Inflammatory macrophage (primary cell): ENCODE measurements at regions not wholly inside any gene's neighbourhood (a gene's known extent, or its start where the extent isn't known, plus 50 kb on each side); places are given as distances from the start of the nearest gene placed in this dataset.

Source experiments
- DNase-seq, 2 donors: peaks; one replicate each; pipeline ENCODE4 v3.0.0-alpha.2; 2020 to 2022

DNA sequence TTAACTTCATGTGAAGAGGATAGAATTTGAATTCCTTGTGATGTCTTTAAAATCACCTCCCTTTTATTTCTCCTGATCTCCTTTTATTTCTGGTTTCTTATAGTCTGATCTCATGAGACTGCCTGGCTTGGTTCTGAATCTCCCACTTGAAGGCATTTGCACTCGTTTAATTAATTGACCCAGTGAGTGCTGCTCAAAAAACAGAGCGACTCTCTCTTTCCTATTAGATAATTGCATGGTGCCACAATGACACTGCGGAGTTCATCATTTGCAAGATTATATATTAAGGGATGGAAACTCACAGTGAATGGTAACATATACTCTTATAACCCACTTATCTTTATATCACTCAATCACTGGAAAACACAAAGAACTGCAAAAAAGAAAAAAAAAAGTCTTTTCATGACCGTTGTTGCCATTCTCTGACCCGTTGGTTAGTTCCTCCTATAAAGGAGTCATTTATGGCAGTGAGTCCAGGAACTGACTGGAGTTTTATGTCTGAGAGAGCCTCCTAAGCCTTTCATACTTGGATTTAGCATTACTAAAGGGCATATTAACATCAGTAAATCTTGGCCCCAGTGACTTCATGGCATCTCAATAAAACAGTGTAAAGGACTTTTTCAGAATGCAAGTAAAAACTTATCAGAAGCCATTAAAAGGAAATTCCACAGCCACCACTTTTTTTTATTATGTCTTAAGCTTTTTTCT is 103.3 kb upstream of the EPHA4 start:
- DNase-seq = no peak

DNA sequence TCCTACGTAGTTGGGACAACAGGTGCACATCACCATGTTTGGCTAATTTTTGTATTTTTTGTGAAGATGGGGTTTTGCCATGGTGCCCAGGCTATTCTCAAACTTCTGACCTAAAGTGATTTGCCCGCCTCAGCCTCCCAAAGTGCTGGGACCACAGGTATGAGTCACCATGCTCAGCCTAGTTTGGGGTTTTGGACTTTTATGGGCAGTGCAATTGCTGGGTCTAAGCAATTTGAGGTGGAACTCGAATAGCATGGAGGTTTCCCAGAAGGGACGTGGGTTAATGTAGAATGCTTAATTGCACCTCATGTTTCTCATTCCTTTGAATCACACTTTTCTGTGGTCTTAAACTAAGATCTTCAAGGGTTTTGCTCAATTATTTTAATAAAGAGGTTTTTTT is 102.3 kb upstream of the EPHA4 start:
- DNase-seq = no peak

DNA sequence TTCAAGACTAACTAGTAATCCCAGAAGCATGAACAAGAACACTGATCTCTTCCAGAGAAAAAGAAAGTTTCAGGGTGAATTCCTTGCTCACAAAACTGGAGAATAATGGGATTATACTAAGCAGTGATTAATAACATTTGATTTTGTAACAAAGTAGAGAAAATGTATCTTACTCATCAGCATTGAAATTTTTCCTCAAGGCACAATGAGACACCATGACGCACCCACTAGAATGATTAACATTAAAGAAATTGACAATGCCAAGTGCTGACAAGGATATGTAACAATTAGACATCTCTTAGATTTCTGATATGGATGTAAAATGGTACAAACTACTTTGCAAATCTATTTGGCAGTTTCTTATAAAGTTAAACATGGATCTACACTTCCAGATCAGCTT is 101.1 kb upstream of the EPHA4 start:
- no peak for DNase-seq

DNA sequence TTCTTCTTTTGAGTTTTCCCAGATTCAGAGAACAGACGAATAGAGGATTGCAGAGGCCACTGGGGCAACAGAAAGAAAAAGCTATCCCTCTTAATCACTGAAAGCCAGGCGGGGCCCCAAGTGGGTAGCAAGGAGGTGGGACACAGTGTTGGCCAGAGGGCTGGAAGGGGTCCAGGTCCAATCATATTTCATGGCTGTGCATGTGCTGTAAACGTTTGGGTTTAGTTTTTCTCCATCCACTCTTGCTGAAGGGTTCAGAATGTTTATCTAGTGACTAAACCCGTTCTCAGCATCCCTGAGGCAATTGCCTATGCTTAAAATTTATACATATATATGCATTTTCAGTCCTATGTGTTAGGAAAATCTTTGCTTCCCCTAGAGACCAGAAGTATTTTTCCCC is 99.4 kb upstream of the EPHA4 start:
- no peak for DNase-seq

DNA sequence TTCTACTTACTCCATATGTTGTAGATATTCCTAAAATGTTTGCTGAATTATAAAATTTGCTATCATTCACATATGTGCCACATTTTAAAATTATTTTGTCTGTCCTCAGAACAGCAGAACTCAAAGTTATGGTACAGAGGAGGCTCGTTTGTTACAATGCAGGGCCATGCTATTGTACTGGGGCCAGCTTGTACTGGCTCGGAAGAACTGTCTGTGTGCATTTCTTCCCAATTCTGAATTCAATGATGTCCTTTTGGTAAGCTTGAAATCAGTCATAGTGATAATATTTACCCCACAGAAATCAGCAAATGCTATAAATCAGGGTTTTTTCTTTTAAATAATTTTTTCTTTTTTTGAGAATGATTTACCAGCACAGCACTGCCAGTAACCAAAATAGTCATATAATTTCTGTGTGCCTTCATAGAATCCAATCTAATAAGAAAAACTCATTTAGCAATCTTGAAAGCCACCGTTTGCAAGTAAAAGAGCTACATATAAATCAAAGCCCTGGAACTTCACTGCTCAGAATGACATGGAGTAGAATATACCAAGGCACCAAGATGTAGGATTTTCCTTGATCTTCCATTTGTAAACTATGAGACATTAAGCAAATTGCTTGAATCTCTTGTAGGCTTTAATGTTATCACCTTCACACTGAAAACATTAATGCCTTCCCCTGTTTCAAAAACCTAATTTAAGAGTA is 90.7 kb upstream of the EPHA4 start:
- no peak for DNase-seq

DNA sequence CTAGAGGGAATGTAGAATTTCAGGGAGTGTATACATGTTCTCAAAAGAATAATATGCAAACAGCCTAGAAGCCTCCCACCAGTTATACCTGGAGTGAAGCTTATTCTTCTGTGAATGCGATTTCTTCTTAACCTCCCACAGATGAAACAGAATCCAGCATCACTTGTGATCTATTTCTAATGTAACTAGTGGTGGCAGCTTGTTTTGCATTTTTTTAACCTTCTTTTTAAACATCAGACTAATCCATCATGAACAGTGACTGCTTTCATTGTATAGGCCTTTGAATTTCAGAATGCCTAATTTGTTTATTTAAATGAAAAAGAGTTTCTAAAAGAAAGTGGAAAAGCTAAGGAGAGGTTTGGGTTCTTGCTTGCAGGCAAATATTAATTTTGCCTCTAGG is 85.7 kb upstream of the EPHA4 start:
- no peak for DNase-seq

DNA sequence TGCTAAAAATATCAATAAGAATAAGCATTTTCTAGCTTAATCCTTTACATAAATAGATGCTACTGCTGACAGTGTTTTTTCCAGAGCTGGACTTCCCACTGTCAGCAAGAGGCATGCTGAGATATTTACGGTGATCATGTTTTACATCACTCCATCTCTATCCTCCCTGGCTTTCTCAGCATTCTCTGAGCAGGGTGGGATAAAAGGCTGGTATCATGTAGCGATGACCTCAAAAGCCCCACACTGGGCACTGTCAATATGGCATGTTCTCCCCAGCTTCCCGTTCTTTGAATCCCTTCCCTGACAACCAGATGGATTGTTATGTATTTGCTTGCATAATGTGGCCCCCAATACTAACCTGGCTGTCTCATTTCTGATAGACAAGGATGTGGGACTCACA is 83.2 kb upstream of the EPHA4 start:
- no peak for DNase-seq

DNA sequence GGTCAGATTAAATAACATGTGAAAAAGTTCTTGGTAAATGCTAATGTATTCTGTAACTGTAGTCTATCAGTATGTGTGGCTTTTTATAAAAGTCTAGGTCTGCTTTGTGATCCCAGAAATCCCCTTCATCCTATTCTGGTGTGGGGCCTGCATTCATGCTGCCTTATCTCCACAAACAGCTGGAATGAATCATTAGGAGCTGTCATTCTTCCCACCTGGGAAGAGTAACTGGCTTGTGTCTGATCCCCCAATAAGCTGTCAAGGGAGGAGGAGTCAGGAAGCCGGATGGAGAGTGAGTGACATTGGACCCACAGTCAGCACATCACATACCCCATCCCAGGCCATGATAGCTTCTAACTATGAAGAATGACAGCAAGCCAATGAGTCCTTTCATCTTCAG is 81.1 kb upstream of the EPHA4 start:
- no peak for DNase-seq

DNA sequence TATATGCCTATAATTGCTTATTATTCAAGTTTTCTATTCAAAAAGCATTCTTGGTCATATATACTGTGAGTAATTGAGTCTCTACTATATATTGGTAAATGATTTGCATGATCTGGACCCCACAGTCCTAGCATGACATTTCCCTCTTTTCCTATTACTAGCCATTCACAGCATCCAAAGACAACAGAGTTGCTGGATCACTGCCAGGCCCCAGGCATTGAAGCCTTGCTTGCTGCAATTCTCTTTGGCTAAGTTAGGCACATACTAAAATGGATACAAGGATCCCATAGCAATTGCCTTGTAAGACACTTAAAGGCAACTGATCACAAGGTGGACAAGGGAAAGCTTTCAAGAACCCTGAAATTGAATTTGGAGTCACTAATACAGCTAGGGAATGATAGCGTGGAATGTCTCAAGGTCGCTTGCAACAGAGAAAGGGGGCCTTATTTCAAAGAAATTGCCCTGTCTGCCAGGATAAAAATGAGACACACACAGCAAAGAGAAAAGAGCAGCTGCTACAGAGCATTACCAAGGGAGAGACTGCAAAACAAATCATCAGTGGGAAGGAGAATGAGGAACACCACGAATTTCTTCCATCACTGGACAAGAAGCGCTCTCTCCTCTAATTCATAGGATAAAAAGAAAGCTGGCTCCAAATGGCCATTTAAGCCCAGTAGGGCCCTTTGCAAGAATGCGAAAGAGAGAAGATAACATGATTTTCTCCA is 77.1 kb upstream of the EPHA4 start:
- DNase-seq = no peak

DNA sequence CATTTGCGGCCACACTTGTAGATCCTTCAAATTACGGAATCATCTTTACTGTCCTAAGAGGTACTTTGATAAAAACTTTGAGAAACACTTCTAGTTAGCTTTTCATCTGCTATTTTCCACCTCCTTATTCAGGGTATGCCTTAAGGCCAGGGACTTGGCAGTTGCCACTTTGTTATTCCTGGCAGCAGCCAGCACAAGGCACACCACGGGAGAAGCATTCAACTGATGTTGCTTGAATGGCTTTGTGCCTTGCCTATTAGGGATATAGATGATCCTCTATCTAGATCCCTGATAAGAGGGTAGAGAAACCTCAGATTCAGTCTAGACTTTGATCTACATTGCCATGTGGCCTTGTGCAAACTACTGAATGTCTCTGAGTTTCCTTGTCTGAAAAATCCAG is 70.3 kb upstream of the EPHA4 start:
- no peak for DNase-seq

DNA sequence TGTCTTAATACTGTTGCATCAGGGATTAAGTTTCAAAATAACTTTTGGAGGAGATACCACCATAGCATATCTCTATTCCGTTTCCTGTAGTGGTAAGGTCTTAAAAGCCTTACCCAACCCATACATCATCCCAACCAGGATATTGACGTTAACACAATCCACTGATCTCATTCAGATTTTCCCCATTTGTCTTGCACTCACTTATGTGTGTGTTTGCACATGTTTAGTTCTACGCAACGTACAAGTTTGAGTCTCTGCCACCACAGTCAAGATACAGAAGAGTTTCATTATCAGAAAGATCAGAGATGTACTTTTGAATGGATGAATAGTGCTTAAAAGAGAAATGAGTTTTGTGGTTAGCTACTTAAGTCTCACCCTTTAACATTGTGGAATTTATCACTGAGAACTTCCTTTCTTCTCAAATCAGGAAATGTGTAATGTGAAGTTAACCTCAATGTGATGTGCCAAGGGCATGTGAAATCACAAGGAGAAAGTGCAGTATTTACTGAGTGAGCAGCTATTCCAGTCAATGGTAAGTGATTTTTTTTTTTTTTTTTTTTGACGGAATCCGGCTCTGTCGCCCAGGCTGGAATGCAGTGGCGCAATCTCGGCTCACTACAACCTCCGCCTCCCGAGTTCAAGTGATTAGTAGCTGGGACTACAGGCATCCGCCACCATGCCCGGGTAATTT is 69.2 kb upstream of the EPHA4 start:
- DNase-seq = no peak

DNA sequence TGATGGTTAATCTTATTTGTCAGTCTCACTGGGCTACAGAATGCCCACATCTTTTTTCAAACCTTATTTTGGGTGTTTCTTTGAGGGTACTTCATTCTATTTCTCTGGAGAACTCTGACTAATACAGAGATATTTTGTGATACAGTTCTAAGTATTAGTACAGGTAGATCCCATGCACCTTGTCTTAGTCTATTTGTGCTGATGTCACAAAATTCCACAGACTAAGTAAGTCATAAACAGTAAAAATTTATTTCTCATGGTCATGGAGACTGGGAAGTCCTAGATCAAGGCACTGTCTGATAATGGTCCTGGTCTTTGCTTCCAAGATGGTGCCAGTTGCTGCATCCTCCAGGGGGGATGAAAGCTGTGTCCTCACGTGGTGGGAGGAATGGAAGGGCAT is 68.6 kb upstream of the EPHA4 start:
- no peak for DNase-seq

DNA sequence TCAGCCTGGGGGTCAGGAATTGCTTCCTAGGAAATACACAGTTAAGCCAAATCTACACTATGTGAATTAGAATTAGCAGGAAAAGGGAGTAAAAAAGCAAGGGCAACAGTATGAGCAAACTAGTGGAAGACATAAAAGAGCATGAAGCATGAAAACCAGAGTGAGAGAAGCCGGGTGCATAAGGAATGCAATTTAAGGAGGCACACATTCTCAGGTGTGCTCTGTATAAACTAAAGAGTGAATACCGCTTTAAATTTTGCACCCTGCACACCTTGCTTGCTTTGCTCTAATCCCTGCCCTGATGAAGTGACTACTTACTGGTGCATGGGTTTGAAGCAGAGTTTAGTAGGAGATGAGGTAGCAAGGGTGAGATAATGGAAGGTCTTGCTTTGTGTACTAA is 65.7 kb upstream of the EPHA4 start:
- no peak for DNase-seq

DNA sequence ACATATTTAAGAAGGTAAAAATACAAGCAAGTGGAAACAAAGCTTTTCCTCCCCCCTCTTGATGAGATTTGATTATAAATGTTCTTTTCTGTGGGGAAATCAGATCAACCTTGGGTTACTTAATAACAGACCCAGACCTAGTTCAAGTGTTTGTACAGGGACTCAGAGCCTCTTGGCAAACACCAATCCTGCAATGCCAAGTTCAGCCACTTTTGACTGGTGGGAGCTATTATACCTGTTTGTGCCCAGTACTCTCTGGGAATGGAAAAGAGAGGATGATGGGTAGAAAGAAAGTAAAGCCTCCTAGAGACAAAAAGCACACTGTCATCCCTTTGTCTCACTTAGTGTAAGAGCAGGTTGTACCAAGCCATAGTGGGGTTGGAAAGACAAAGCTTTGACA is 63.8 kb upstream of the EPHA4 start:
- DNase-seq = no peak

DNA sequence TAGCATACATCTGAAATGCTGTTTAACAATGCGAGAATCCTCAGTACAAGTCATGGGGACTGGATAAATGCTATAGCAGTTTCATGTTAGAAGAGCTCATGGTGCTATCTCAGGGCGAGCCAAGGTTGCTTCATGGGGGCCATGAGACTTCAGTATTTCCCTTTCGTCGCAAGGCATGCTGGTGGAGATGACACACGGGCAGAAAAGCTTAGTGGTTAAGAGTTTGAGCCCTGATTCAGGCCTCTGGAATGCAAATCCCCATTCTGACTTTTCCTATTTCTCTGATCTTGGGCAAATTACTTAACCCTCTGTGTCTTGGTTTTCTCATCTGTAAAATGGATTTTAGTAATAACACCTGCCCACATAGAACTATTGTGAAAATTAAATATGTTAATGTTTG is 57.4 kb upstream of the EPHA4 start:
- no peak for DNase-seq

DNA sequence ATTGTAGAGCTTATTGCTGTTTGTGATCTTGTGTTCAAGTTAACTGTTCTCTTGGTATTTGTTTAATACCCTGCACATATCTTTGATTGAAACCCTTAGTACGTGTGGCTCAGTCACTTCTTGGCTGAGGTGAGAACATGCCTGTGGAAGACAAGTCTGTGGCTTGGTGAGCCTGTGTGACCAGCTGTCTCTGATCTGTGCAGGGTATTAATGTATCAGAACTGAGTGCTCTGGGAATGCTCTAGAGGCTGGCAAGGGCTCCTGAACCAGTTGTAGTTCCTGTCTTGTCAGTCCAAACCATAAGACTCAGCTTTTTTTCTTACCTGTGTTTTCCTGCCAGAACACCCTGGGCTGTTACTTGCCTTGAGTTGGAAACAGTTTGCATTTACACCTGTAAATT is 52.4 kb upstream of the EPHA4 start:
- DNase-seq = no peak
